ENCODE measurements at regions not wholly inside any gene's neighbourhood (a gene's known extent, or its start where the extent isn't known, plus 50 kb on each side); places are given as distances from the start of the nearest gene placed in this dataset.

- H3K79me2 ChIP-seq (replicated peaks; ENCODE audit: insufficient read depth): no peaks in the 10 kb centered on the region
- H3K27me3 ChIP-seq (ENCODE audit: insufficient read depth): no peaks in the 10 kb centered on the region
- H2AFZ ChIP-seq: no peak overlapping the region
- ATAC-seq: no peak
- H3K4me1 ChIP-seq (ENCODE audit: insufficient read depth): no peaks in the 10 kb centered on the region; the same call in 1 of the 2 replicates
- no peaks in the 10 kb centered on the region for H4K20me1 ChIP-seq (replicated peaks; ENCODE audit: insufficient read depth)
- Mint-ChIP-seq H3K4me1 (peaks cover 5% of the 10 kb centered on the region), H3K9me3 (peaks cover 3% of the 10 kb centered on the region; the same call in 1 of the 3 replicates), H3K27me3 (ENCODE audit: insufficient read depth, low read depth, poor library complexity) (no peaks in the 10 kb centered on the region), H3K4me3 (no peak overlapping the region), H3K36me3 (ENCODE audit: low read depth) (no peaks in the 10 kb centered on the region; the same call in 2 of the 3 replicates), H3K27ac (no peak overlapping the region)
- no peaks in the 10 kb centered on the region for H3K36me3 ChIP-seq (ENCODE audit: insufficient read depth)
- no peaks in the 10 kb centered on the region for H3F3A ChIP-seq (replicated peaks; ENCODE audit: low read depth)
- TF ChIP-seq CREB1 (CRISPR knock-in tag; IDR thresholded peaks at IDR 0.05; ENCODE audit: low read depth): no peak
- no peak for TF ChIP-seq EZH2phosphoT487 (IDR thresholded peaks at IDR 0.05; ENCODE audit: unreplicated experiment)
- no peak for TF ChIP-seq EZH2 (IDR thresholded peaks at IDR 0.05; ENCODE audit: low read depth, unreplicated experiment)
- TF ChIP-seq STAT1 (IDR thresholded peaks at IDR 0.05; ENCODE audit: unreplicated experiment): no peak
- TF ChIP-seq ZNF462 (CRISPR knock-in tag; IDR thresholded peaks at IDR 0.05): no peak
- no peak for TF ChIP-seq REST (IDR thresholded peaks at IDR 0.05; ENCODE audit: unreplicated experiment)
- TF ChIP-seq JUNB (IDR thresholded peaks at IDR 0.05; ENCODE audit: unreplicated experiment): no peak
- no peak for TF ChIP-seq NANOG (IDR thresholded peaks at IDR 0.05; ENCODE audit: borderline replicate concordance)
- TF ChIP-seq ZNF114 (CRISPR knock-in tag; IDR thresholded peaks at IDR 0.05): no peak
- H3K4me2 ChIP-seq: no peak overlapping the region
- H3K4me3 ChIP-seq: no peak overlapping the region
- no peak for DNase-seq (ENCODE audit: low spot score)
- no peak overlapping the region for H3K27ac ChIP-seq (ENCODE audit: low read depth)
- H3K9me2 ChIP-seq (ENCODE audit: insufficient read depth): peaks cover 5% of the 10 kb centered on the region; the same call in 1 of the 2 replicates
Observed at GRCh38 chr10:108208732-108209131, 1044.2 kb upstream of the SORCS1 start.

All from GM23338 (cell line).